ENCODE measurements at regions not wholly inside any gene's neighbourhood (a gene's known extent, or its start where the extent isn't known, plus 50 kb on each side); places are given as distances from the start of the nearest gene placed in this dataset.

DNA sequence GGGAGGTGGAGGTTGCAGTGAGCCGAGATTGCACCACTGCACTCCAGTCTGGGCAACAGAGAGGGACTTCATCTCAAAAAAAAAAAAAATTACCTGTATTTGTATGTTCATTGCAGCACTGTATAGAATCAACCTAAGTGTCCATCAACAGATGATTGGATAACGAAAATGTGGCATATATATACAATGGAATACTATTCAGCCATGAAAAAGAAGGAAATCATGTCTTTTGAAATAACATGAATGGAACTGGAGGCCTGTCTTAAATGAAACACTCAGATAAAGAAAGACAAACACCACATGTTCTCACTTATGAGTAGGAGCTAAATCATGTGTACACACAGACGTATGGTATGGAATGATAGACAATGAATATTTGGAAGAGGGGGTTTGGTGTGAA is 59.4 kb upstream of the MEF2A start:
- TF ChIP-seq, protein P1, sequence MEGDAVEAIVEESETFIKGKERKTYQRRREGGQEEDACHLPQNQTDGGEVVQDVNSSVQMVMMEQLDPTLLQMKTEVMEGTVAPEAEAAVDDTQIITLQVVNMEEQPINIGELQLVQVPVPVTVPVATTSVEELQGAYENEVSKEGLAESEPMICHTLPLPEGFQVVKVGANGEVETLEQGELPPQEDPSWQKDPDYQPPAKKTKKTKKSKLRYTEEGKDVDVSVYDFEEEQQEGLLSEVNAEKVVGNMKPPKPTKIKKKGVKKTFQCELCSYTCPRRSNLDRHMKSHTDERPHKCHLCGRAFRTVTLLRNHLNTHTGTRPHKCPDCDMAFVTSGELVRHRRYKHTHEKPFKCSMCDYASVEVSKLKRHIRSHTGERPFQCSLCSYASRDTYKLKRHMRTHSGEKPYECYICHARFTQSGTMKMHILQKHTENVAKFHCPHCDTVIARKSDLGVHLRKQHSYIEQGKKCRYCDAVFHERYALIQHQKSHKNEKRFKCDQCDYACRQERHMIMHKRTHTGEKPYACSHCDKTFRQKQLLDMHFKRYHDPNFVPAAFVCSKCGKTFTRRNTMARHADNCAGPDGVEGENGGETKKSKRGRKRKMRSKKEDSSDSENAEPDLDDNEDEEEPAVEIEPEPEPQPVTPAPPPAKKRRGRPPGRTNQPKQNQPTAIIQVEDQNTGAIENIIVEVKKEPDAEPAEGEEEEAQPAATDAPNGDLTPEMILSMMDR (IDR thresholded peaks at IDR 0.05), result no peak
- H3K27me3 ChIP-seq, result no peaks in the 10 kb centered on the region
- H3K36me3 ChIP-seq, result no peaks in the 10 kb centered on the region
- intact Hi-C loops (cut with DNase I), result loop anchor here (2.0 to 5.0 kb wide), 2 partner anchors 30 to 49 kb away; no protein-coding TSS in a partner anchor
- H3K27ac ChIP-seq, result peak overlapping the region in 1 of 2 donors; percentile 82
- no peaks in the 10 kb centered on the region for H3K9me3 ChIP-seq
- no peak overlapping the region for H3K4me3 ChIP-seq
- H3K4me1 ChIP-seq, result peaks cover 0 to 29% of the 10 kb centered on the region in 2 donors
- DNase-seq (ENCODE audit: low spot score in 2 of 2), result no peak

DNA sequence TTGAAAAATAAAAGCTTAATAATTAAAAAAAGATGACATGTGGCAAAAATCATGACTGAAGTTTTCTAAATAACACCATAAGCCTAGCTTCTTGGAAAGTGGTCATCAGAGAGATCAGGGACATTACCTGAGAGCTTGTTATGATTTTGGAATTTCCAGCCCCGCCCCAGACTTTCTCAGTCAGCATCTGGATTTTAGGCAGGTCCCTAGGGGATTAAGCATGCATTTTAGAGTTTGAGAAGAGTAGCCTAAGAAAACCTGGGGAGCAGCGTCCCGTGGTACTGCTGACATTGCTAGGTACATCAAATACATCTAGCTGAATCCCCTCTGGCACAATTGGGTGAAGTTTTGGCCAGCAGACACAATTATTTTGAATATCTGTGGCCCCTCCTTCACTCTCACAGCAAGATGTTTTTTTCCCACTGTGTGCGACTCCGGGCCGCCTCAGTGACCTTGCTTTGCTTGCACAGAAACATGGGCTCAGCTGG is 58.7 kb upstream of the MEF2A start:
- Histone ChIP-seq H3K27ac (peak overlapping the region; percentile 82 to 84), H3K4me1 (peaks cover 4 to 32% of the 10 kb centered on the region in 2 donors), H3K36me3 (no peaks in the 10 kb centered on the region), H3K27me3 (no peaks in the 10 kb centered on the region), H3K9me3 (no peaks in the 10 kb centered on the region), H3K4me3 (peak overlapping the region; percentile 22 to 50)
- TF ChIP-seq, protein P1 (IDR thresholded peaks at IDR 0.05), result no peak
- no peak for DNase-seq (ENCODE audit: low spot score in 2 of 2)
- intact Hi-C loops (cut with DNase I), result loop anchor here (2.0 to 5.0 kb wide), 2 partner anchors 30 to 50 kb away; no protein-coding TSS in a partner anchor

GRCh38 chr15:99507504-99508310 is 58.1 kb upstream of the MEF2A start:
- TF ChIP-seq, protein P1 (IDR thresholded peaks at IDR 0.05), result no peak
- intact Hi-C loops (cut with DNase I), result loop anchor here (2.0 to 5.0 kb wide), 4 partner anchors 29 to 57 kb away; partner anchors contain the start of gene MEF2A
- Histone ChIP-seq H3K36me3 (no peaks in the 10 kb centered on the region), H3K4me1 (peaks cover 5 to 32% of the 10 kb centered on the region in 2 donors), H3K27me3 (no peaks in the 10 kb centered on the region), H3K9me3 (no peaks in the 10 kb centered on the region), H3K4me3 (peak overlapping the region; percentile 22 to 50), H3K27ac (peak overlapping the region; percentile 82 to 84)
- DNase-seq (ENCODE audit: low spot score in 2 of 2), result peak in 1 of 2 donors; percentile 87

DNA sequence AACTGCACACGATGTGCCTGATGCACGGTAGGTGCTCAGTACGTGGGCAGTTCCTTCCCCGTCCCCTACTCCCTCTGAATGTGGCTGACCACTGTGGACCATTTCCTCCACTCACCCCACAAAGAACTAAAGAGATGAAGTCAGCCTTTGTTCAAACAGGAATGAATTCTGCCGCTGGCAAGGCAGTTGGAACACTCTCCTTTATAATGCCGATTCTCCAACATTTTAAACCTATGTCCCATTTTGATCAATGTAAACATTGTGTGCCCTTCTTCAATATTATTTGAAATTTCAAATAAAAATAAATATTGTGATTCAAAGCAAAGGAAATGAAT is 57.5 kb upstream of the MEF2A start:
- Histone ChIP-seq H3K4me3 (peak overlapping the region in 1 of 2 donors; percentile 50), H3K27ac (peak overlapping the region; percentile 82 to 84), H3K4me1 (peaks cover 5 to 32% of the 10 kb centered on the region in 2 donors), H3K27me3 (no peaks in the 10 kb centered on the region), H3K9me3 (no peaks in the 10 kb centered on the region), H3K36me3 (no peaks in the 10 kb centered on the region)
- TF ChIP-seq, protein P1 (IDR thresholded peaks at IDR 0.05), result no peak
- intact Hi-C loops (cut with DNase I), result loop anchor here (2.0 to 5.0 kb wide), 3 partner anchors 29 to 57 kb away; partner anchors contain the start of gene MEF2A
- no peak for DNase-seq (ENCODE audit: low spot score in 2 of 2)

DNA sequence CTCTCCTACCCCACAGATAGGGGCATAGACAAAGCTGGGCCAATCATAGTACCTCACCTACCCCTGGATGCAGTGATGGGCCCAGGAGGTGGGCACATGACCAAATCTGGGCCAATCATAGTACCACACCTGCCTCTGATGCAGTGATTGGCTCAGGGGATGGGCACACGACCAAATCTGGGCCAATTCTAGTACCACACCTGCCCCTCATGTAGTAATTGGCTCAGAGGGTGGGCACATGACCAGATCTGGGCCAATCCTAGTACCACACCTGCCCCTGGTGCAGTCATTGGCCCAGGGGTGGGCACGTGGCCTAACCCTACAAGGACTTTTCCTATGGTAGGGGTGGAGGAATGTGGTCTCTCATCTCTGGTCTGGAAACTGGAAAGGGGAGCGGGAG is 56.9 kb upstream of the MEF2A start:
- Histone ChIP-seq H3K36me3 (no peaks in the 10 kb centered on the region), H3K4me3 (no peak overlapping the region), H3K4me1 (peaks cover 5 to 32% of the 10 kb centered on the region in 2 donors), H3K27ac (peak overlapping the region; percentile 82 to 84), H3K9me3 (no peaks in the 10 kb centered on the region), H3K27me3 (no peaks in the 10 kb centered on the region)
- DNase-seq (ENCODE audit: low spot score in 2 of 2), result no peak
- intact Hi-C loops (cut with DNase I), result loop anchor here (2.0 to 5.0 kb wide), 3 partner anchors 28 to 56 kb away; partner anchors contain the start of gene MEF2A
- TF ChIP-seq, protein P1 (IDR thresholded peaks at IDR 0.05), result no peak

Measured in ascending aorta (tissue), 2 donors.